HEK293 (cell line): ENCODE measurements at regions not wholly inside any gene's neighbourhood (a gene's known extent, or its start where the extent isn't known, plus 50 kb on each side); places are given as distances from the start of the nearest gene placed in this dataset.

Source experiments
- CTCF ChIA-PET: fragments of 350-600 bp; formaldehyde crosslinking; extraction: SDS; loops from one replicate; lab custom pipeline; 2021; ENCODE audit warnings: antibody characterized with exemption; lab: Yijun Ruan, JAX
- POLR2A ChIA-PET: fragments of 300-600 bp; formaldehyde crosslinking; extraction: SDS; loops from one replicate; lab custom pipeline; 2020; ENCODE audit warnings: antibody characterized with exemption, inconsistent platforms; lab: Yijun Ruan, JAX
- H3K27ac ChIP-seq: fragments of 200-500 bp; sonication (Bioruptor generic); 2 replicates; pipeline ENCODE4 v1.5.1; 2014; ENCODE audit warnings: low read depth, low read length, control low read depth, inconsistent platforms; ENCODE audit errors: extremely low read depth
- H3K36me3 ChIP-seq, 2 experiments: fragments of 200-500 bp in 1 of 2; sonication (Bioruptor generic) in 1 of 2; 1 replicate in 1 of 2; 2 replicates in 1 of 2; pipeline ENCODE4 v1.5.1; 2014 to 2017; ENCODE audit warnings: inconsistent platforms in 2 of 2, low read length in 2 of 2; ENCODE audit not compliant: control insufficient read depth in 2 of 2, insufficient read depth in 1 of 2
- H3K4me1 ChIP-seq: fragments of 200-500 bp; sonication (Bioruptor generic); 2 replicates; pipeline ENCODE4 v1.5.1; 2014; ENCODE audit warnings: mild to moderate bottlenecking, low read length, inconsistent platforms; ENCODE audit not compliant: control insufficient read depth, insufficient read depth
- H3K4me3 ChIP-seq: 2 replicates; pipeline ENCODE4 v1.5.1; 2011; ENCODE audit warnings: low read depth, mild to moderate bottlenecking, control low read depth, low read length, moderate library complexity
- H3K9me3 ChIP-seq: fragments of 200-500 bp; sonication (Bioruptor generic); 2 replicates; pipeline ENCODE4 v1.5.1; 2014; ENCODE audit warnings: low read depth, low read length, inconsistent platforms; ENCODE audit not compliant: control insufficient read depth, insufficient read depth
- HOXD13 ChIP-seq: sonication (generic); formaldehyde crosslinking; IDR thresholded peaks from 2 replicates; pipeline ENCODE4 v1.8.0; 2022; ENCODE audit warnings: missing genetic modification reagents, borderline replicate concordance
- INSM2 ChIP-seq: fragments of 450-650 bp; formaldehyde crosslinking; IDR thresholded peaks from 2 replicates; pipeline ENCODE4 v1.5.1; 2016; ENCODE audit warnings: missing biosample characterization, missing genetic modification characterization
- PRDM2 ChIP-seq: fragments of 450-650 bp; formaldehyde crosslinking; IDR thresholded peaks from 2 replicates; pipeline ENCODE4 v1.5.1; 2016; ENCODE audit warnings: missing biosample characterization, missing genetic modification characterization, borderline replicate concordance
- RBAK ChIP-seq: fragments of 450-650 bp; formaldehyde crosslinking; IDR thresholded peaks from 2 replicates; pipeline ENCODE4 v1.5.1; 2016; ENCODE audit warnings: missing biosample characterization, missing genetic modification characterization
- ZNF138 ChIP-seq: fragments of 450-650 bp; formaldehyde crosslinking; IDR thresholded peaks from 2 replicates; pipeline ENCODE4 v1.5.1; 2016; ENCODE audit warnings: missing biosample characterization, missing genetic modification characterization, borderline replicate concordance
- ZNF155 ChIP-seq: fragments of 450-650 bp; formaldehyde crosslinking; IDR thresholded peaks from 2 replicates; pipeline ENCODE4 v1.5.1; 2016; ENCODE audit warnings: missing biosample characterization, missing genetic modification characterization
- ZNF23 ChIP-seq: fragments of 450-650 bp; formaldehyde crosslinking; IDR thresholded peaks from 2 replicates; pipeline ENCODE4 v1.5.1; 2016; ENCODE audit warnings: missing biosample characterization, missing genetic modification characterization, borderline replicate concordance
- ZNF362 ChIP-seq: fragments of 450-650 bp; formaldehyde crosslinking; IDR thresholded peaks from 2 replicates; pipeline ENCODE4 v1.5.1; 2016; ENCODE audit warnings: missing biosample characterization, missing genetic modification characterization
- ZNF398 ChIP-seq: fragments of 450-650 bp; formaldehyde crosslinking; IDR thresholded peaks from 2 replicates; pipeline ENCODE4 v1.5.1; 2017; ENCODE audit warnings: missing biosample characterization, missing genetic modification characterization
- ZNF513 ChIP-seq: fragments of 450-650 bp; IDR thresholded peaks from 2 replicates; pipeline ENCODE4 v1.5.1; 2018; ENCODE audit warnings: missing biosample characterization, missing genetic modification characterization
- ZNF596 ChIP-seq: fragments of 450-650 bp; IDR thresholded peaks from 2 replicates; pipeline ENCODE4 v1.5.0; 2018; ENCODE audit warnings: missing biosample characterization, mild to moderate bottlenecking, missing genetic modification characterization, moderate library complexity
- ZSCAN16 ChIP-seq: fragments of 450-650 bp; formaldehyde crosslinking; IDR thresholded peaks from 2 replicates; pipeline ENCODE4 v1.5.1; 2016; ENCODE audit warnings: missing biosample characterization, missing genetic modification characterization
- TF ChIP-seq, protein P1 (sequence below): fragments of 450-650 bp; formaldehyde crosslinking; IDR thresholded peaks from 2 replicates; pipeline ENCODE4 v1.5.1; 2017; ENCODE audit warnings: missing biosample characterization, missing genetic modification characterization
- TF ChIP-seq, protein P2 (sequence below): fragments of 450-650 bp; formaldehyde crosslinking; IDR thresholded peaks from 2 replicates; pipeline ENCODE4 v1.5.1; 2016; ENCODE audit warnings: missing biosample characterization, missing genetic modification characterization
- TF ChIP-seq, protein P3 (sequence below): fragments of 450-650 bp; formaldehyde crosslinking; conservative IDR thresholded peaks from 2 replicates; pipeline ENCODE4 v1.5.1; 2016; ENCODE audit warnings: low read depth, missing biosample characterization, missing genetic modification characterization

- Histone ChIP-seq H3K36me3 (no peaks in the 10 kb centered on the region), H3K27ac (no peak overlapping the region), H3K4me3 (no peak overlapping the region), H3K9me3 (no peaks in the 10 kb centered on the region), H3K4me1 (no peaks in the 10 kb centered on the region)
- no peak for TF ChIP-seq INSM2 (tag by site-specific recombination)
- TF ChIP-seq, protein P1, sequence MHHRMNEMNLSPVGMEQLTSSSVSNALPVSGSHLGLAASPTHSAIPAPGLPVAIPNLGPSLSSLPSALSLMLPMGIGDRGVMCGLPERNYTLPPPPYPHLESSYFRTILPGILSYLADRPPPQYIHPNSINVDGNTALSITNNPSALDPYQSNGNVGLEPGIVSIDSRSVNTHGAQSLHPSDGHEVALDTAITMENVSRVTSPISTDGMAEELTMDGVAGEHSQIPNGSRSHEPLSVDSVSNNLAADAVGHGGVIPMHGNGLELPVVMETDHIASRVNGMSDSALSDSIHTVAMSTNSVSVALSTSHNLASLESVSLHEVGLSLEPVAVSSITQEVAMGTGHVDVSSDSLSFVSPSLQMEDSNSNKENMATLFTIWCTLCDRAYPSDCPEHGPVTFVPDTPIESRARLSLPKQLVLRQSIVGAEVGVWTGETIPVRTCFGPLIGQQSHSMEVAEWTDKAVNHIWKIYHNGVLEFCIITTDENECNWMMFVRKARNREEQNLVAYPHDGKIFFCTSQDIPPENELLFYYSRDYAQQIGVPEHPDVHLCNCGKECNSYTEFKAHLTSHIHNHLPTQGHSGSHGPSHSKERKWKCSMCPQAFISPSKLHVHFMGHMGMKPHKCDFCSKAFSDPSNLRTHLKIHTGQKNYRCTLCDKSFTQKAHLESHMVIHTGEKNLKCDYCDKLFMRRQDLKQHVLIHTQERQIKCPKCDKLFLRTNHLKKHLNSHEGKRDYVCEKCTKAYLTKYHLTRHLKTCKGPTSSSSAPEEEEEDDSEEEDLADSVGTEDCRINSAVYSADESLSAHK, result no peak
- TF ChIP-seq ZNF513 (tag by site-specific recombination), result no peak
- TF ChIP-seq RBAK, result no peak
- no peak for TF ChIP-seq ZNF138
- no peak for TF ChIP-seq ZNF155 (tag by site-specific recombination)
- TF ChIP-seq, protein P2, sequence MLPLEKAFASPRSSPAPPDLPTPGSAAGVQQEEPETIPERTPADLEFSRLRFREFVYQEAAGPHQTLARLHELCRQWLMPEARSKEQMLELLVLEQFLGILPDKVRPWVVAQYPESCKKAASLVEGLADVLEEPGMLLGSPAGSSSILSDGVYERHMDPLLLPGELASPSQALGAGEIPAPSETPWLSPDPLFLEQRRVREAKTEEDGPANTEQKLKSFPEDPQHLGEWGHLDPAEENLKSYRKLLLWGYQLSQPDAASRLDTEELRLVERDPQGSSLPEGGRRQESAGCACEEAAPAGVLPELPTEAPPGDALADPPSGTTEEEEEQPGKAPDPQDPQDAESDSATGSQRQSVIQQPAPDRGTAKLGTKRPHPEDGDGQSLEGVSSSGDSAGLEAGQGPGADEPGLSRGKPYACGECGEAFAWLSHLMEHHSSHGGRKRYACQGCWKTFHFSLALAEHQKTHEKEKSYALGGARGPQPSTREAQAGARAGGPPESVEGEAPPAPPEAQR, result no peak
- TF ChIP-seq HOXD13, result no peak
- TF ChIP-seq PRDM2 (tag by site-specific recombination), result no peak
- TF ChIP-seq ZNF23, result no peak
- no peak for TF ChIP-seq ZSCAN16
- ChIA-PET CTCF (no interaction called here), POLR2A (no interaction called here)
Observed at GRCh38 chr3:70766301-70766700, 453.9 kb upstream of the MDFIC2 start.

DNA sequence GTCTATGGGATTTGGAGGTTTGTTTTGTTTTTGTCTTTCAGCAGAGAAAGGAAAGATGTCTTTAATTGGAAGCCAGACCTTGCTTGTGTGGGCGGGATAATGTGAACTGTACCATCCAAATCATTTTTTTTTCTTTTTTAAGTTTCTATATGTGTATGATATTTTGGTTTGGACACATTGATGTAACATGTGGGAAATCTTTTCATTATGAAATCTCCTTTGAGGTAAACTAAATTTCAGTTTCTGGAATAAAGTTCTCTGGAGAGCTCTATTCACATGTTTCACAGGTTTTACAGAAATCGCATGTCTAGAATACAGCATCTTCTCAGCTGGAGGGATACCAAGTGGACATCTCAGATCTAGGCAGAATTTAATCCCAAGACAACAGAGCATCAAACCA lies 451.5 kb upstream of the MDFIC2 start:
- POLR2A ChIA-PET, result no interaction called here
- Histone ChIP-seq H3K4me1 (no peaks in the 10 kb centered on the region), H3K9me3 (no peaks in the 10 kb centered on the region), H3K36me3 (no peaks in the 10 kb centered on the region), H3K4me3 (no peak overlapping the region), H3K27ac (no peak overlapping the region)
- CTCF ChIA-PET, result no interaction called here
- TF ChIP-seq, protein P3, sequence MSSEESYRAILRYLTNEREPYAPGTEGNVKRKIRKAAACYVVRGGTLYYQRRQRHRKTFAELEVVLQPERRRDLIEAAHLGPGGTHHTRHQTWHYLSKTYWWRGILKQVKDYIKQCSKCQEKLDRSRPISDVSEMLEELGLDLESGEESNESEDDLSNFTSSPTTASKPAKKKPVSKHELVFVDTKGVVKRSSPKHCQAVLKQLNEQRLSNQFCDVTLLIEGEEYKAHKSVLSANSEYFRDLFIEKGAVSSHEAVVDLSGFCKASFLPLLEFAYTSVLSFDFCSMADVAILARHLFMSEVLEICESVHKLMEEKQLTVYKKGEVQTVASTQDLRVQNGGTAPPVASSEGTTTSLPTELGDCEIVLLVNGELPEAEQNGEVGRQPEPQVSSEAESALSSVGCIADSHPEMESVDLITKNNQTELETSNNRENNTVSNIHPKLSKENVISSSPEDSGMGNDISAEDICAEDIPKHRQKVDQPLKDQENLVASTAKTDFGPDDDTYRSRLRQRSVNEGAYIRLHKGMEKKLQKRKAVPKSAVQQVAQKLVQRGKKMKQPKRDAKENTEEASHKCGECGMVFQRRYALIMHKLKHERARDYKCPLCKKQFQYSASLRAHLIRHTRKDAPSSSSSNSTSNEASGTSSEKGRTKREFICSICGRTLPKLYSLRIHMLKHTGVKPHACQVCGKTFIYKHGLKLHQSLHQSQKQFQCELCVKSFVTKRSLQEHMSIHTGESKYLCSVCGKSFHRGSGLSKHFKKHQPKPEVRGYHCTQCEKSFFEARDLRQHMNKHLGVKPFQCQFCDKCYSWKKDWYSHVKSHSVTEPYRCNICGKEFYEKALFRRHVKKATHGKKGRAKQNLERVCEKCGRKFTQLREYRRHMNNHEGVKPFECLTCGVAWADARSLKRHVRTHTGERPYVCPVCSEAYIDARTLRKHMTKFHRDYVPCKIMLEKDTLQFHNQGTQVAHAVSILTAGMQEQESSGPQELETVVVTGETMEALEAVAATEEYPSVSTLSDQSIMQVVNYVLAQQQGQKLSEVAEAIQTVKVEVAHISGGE (tag by site-specific recombination), result no peak
- TF ChIP-seq ZNF596 (tag by site-specific recombination) (no peak), ZNF398 (tag by site-specific recombination) (no peak), ZNF362 (tag by site-specific recombination) (no peak)
